H1 (cell line): ENCODE measurements at regions not wholly inside any gene's neighbourhood (a gene's known extent, or its start where the extent isn't known, plus 50 kb on each side); places are given as distances from the start of the nearest gene placed in this dataset.

ENCODE experiments used
- ASH2L ChIP-seq: fragments of 200-600, 300-600 bp; sonication (generic); IDR thresholded peaks from one replicate; pipeline ENCODE4 v1.7.1; 2017; ENCODE audit warnings: low read length
- CEBPB ChIP-seq: IDR thresholded peaks from 2 replicates; pipeline ENCODE4 v1.6.1; 2012; ENCODE audit warnings: low read depth, low read length
- CREB1 ChIP-seq: IDR thresholded peaks from 2 replicates; pipeline ENCODE4 v1.6.1; 2012; ENCODE audit warnings: inconsistent platforms
- EP300 ChIP-seq, 2 experiments: IDR thresholded peaks; 1 replicate in 1 of 2; 2 replicates in 1 of 2; pipeline ENCODE4 v1.6.1; 2011 to 2012; ENCODE audit warnings: low read depth in 2 of 2, low read length in 2 of 2, mild to moderate bottlenecking in 2 of 2, borderline replicate concordance in 1 of 2, inconsistent platforms in 1 of 2, moderate library complexity in 1 of 2
- POLR2A ChIP-seq, 2 experiments: IDR thresholded peaks; 1 replicate in 1 of 2; 2 replicates in 1 of 2; pipeline ENCODE4 v1.6.1; 2011; ENCODE audit warnings: low read depth in 2 of 2, low read length in 2 of 2, mild to moderate bottlenecking in 2 of 2; ENCODE audit errors: control extremely low read depth in 1 of 2
- RAD21 ChIP-seq, 2 experiments: IDR thresholded peaks in 1 of 2; conservative IDR thresholded peaks in 1 of 2; 2 replicates each; pipeline ENCODE4 v1.6.1; 2011; ENCODE audit warnings: low read depth in 2 of 2, low read length in 2 of 2, improper control_type of control experiment in 1 of 2, inconsistent platforms in 1 of 2, mild to moderate bottlenecking in 1 of 2, moderate library complexity in 1 of 2
- SP2 ChIP-seq: IDR thresholded peaks from 2 replicates; pipeline ENCODE4 v1.6.1; 2012; ENCODE audit warnings: mild to moderate bottlenecking, low read length, inconsistent platforms
- TAF1 ChIP-seq: IDR thresholded peaks from 2 replicates; pipeline ENCODE4 v1.6.1; 2011; ENCODE audit warnings: mild to moderate bottlenecking, low read depth, low read length
- TCF12 ChIP-seq: IDR thresholded peaks from 2 replicates; pipeline ENCODE4 v1.6.1; 2011; ENCODE audit warnings: low read depth, mild to moderate bottlenecking, low read length
- YY1 ChIP-seq: IDR thresholded peaks from 2 replicates; pipeline ENCODE4 v1.6.1; 2011; ENCODE audit warnings: low read depth, mild to moderate bottlenecking, low read length
- TF ChIP-seq, protein P1 (sequence below): IDR thresholded peaks from 2 replicates; pipeline ENCODE4 v1.6.1; 2011; ENCODE audit warnings: low read length, improper control_type of control experiment
- TF ChIP-seq, protein P2 (sequence below): IDR thresholded peaks from 2 replicates; pipeline ENCODE4 v1.6.1; 2011; ENCODE audit warnings: low read depth, mild to moderate bottlenecking, low read length; ENCODE audit not compliant: insufficient read depth
- TF ChIP-seq, protein P3 (sequence below): IDR thresholded peaks from 2 replicates; pipeline ENCODE4 v1.6.1; 2012; ENCODE audit warnings: inconsistent platforms
- TF ChIP-seq, protein P4 (sequence below), 3 experiments: IDR thresholded peaks; 1 replicate in 2 of 3; 2 replicates in 1 of 3; pipeline versions ENCODE4 v1.5.1 to v1.6.1; 2011; ENCODE audit warnings: low read length in 3 of 3, mild to moderate bottlenecking in 3 of 3, inconsistent platforms in 2 of 3, low read depth in 1 of 3, moderate library complexity in 1 of 3; ENCODE audit not compliant: insufficient read depth in 1 of 3; ENCODE audit errors: control extremely low read depth in 1 of 3

DNA sequence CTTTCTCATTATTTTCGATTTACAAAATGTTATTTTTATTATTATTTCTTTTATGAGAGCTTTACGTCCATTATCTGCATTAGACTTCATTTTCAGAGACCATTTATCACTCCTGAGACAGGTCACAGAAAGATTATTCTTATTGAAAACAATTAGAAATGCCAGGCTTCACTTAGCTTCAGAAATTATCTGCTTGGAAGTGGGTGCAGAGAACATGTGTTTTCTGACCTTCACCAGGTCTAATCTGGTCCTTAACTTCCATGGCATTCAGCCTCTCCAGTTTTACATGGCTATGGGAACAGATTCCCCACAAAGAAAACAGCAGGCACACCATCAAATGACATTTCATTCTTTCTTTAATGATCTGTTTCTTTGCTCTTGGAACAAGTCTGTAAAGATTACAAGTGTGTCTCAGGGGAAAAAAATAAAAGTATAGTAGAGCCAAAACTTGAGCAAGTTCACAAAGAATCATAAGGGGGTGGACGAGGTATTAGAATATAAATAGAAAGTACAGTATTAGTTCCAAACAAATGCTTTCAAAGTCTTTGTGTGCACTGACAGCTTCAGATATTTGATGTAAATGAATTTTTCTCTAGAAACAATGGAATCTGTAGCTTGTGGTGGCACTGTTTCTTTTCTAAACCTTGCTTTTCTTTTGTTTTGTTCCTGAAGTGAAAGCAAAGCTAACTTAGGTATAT is 294.2 kb upstream of the MEIS2 start:
- TF ChIP-seq, protein P1, sequence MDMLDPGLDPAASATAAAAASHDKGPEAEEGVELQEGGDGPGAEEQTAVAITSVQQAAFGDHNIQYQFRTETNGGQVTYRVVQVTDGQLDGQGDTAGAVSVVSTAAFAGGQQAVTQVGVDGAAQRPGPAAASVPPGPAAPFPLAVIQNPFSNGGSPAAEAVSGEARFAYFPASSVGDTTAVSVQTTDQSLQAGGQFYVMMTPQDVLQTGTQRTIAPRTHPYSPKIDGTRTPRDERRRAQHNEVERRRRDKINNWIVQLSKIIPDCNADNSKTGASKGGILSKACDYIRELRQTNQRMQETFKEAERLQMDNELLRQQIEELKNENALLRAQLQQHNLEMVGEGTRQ, result no peak
- TF ChIP-seq POLR2A (IDR thresholded peaks at IDR 0.05; ENCODE audit: control extremely low read depth in 1 of 2, low read depth in 2 of 2, low read length in 2 of 2), result no peak
- TF ChIP-seq, protein P2, sequence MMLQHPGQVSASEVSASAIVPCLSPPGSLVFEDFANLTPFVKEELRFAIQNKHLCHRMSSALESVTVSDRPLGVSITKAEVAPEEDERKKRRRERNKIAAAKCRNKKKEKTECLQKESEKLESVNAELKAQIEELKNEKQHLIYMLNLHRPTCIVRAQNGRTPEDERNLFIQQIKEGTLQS, result no peak
- TF ChIP-seq, protein P3, sequence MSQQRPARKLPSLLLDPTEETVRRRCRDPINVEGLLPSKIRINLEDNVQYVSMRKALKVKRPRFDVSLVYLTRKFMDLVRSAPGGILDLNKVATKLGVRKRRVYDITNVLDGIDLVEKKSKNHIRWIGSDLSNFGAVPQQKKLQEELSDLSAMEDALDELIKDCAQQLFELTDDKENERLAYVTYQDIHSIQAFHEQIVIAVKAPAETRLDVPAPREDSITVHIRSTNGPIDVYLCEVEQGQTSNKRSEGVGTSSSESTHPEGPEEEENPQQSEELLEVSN, result no peak
- TF ChIP-seq SP2, result no peak
- TF ChIP-seq, protein P4, sequence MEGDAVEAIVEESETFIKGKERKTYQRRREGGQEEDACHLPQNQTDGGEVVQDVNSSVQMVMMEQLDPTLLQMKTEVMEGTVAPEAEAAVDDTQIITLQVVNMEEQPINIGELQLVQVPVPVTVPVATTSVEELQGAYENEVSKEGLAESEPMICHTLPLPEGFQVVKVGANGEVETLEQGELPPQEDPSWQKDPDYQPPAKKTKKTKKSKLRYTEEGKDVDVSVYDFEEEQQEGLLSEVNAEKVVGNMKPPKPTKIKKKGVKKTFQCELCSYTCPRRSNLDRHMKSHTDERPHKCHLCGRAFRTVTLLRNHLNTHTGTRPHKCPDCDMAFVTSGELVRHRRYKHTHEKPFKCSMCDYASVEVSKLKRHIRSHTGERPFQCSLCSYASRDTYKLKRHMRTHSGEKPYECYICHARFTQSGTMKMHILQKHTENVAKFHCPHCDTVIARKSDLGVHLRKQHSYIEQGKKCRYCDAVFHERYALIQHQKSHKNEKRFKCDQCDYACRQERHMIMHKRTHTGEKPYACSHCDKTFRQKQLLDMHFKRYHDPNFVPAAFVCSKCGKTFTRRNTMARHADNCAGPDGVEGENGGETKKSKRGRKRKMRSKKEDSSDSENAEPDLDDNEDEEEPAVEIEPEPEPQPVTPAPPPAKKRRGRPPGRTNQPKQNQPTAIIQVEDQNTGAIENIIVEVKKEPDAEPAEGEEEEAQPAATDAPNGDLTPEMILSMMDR (IDR thresholded peaks at IDR 0.05; ENCODE audit: control extremely low read depth in 1 of 3, insufficient read depth in 1 of 3, low read depth in 1 of 3, low read length in 3 of 3), result no peak
- no peak for TF ChIP-seq EP300 (IDR thresholded peaks at IDR 0.05; ENCODE audit: borderline replicate concordance in 1 of 2, low read depth in 2 of 2, low read length in 2 of 2)
- TF ChIP-seq CREB1, result no peak
- no peak for TF ChIP-seq RAD21 (IDR thresholded peaks at IDR 0.05 in 1 of 2, conservative IDR thresholded peaks at IDR 0.05 in 1 of 2; ENCODE audit: low read depth in 2 of 2, low read length in 2 of 2)
- no peak for TF ChIP-seq YY1
- no peak for TF ChIP-seq TCF12
- no peak for TF ChIP-seq ASH2L
- TF ChIP-seq CEBPB, result no peak
- no peak for TF ChIP-seq TAF1
